Astrocyte (in vitro differentiated cells and primary cell): ENCODE measurements at regions not wholly inside any gene's neighbourhood (a gene's known extent, or its start where the extent isn't known, plus 50 kb on each side); places are given as distances from the start of the nearest gene placed in this dataset.
"Not testable (repeated sequence)": the region's sequence is repeated elsewhere in the genome, so short reads cannot be mapped to it uniquely, and the experiment has no call there.

ENCODE experiments used
- DNase-seq: peaks from one replicate; pipeline ENCODE4 v3.0.0-alpha.2; 2010; ENCODE audit warnings: low read depth
- FAIRE-seq: peaks from 2 replicates; lab custom pipeline; 2011; peaks lifted over from hg19 to GRCh38; lab: Jason Lieb, UNC
- H2AFZ ChIP-seq: 2 replicates; pipeline ENCODE4 v1.6.0; 2012; ENCODE audit warnings: low read depth, low read length, inconsistent platforms
- H3K27ac ChIP-seq: 2 replicates; pipeline ENCODE4 v1.5.1; 2011; ENCODE audit warnings: low read depth, low read length, inconsistent platforms
- H3K27me3 ChIP-seq: 2 replicates; pipeline ENCODE4 v1.6.0; 2011; ENCODE audit warnings: low read length, inconsistent platforms; ENCODE audit not compliant: insufficient read depth
- H3K36me3 ChIP-seq: 2 replicates; pipeline ENCODE4 v1.5.1; 2011; ENCODE audit warnings: low read length, inconsistent platforms; ENCODE audit not compliant: insufficient read depth
- H3K4me1 ChIP-seq: 2 replicates; pipeline ENCODE4 v1.5.1; 2011; ENCODE audit warnings: low read length, inconsistent platforms; ENCODE audit not compliant: insufficient read depth
- H3K4me2 ChIP-seq: 2 replicates; pipeline ENCODE4 v1.6.0; 2012; ENCODE audit warnings: low read length, inconsistent platforms
- H3K4me3 ChIP-seq: 2 replicates; pipeline ENCODE4 v1.5.1; 2011; ENCODE audit warnings: low read depth, mild to moderate bottlenecking, low read length, inconsistent platforms; ENCODE audit not compliant: insufficient read depth
- H3K79me2 ChIP-seq: 2 replicates; pipeline ENCODE4 v1.6.0; 2012; ENCODE audit warnings: mild to moderate bottlenecking, low read length, inconsistent platforms; ENCODE audit not compliant: insufficient read depth
- H3K9ac ChIP-seq: 2 replicates; pipeline ENCODE4 v1.6.0; 2012; ENCODE audit warnings: mild to moderate bottlenecking, low read length, inconsistent platforms
- H3K9me3 ChIP-seq: 2 replicates; pipeline ENCODE4 v1.5.1; 2012; ENCODE audit warnings: low read depth, mild to moderate bottlenecking, low read length, inconsistent platforms; ENCODE audit not compliant: insufficient read depth
- H4K20me1 ChIP-seq: 2 replicates; pipeline ENCODE4 v1.6.0; 2012; ENCODE audit warnings: low read length, inconsistent platforms; ENCODE audit not compliant: insufficient read depth
- H3K27ac Mint-ChIP-seq: one replicate; pipeline ENCODE4 v1.8.0; 2021; ENCODE audit warnings: mild to moderate bottlenecking, mixed read lengths; ENCODE audit not compliant: unreplicated experiment
- H3K27me3 Mint-ChIP-seq: one replicate; pipeline ENCODE4 v1.8.0; 2021; ENCODE audit warnings: low read depth, mixed read lengths; ENCODE audit not compliant: unreplicated experiment
- H3K36me3 Mint-ChIP-seq: one replicate; pipeline ENCODE4 v1.8.0; 2021; ENCODE audit warnings: low read depth, mixed read lengths; ENCODE audit not compliant: unreplicated experiment
- H3K4me1 Mint-ChIP-seq: one replicate; pipeline ENCODE4 v1.8.0; 2021; ENCODE audit warnings: low read depth, mixed read lengths; ENCODE audit not compliant: unreplicated experiment
- H3K4me3 Mint-ChIP-seq: one replicate; pipeline ENCODE4 v1.8.0; 2021; ENCODE audit warnings: mild to moderate bottlenecking, moderate library complexity, mixed read lengths; ENCODE audit not compliant: unreplicated experiment
- H3K9me3 Mint-ChIP-seq: one replicate; pipeline ENCODE4 v1.8.0; 2021; ENCODE audit warnings: mild to moderate bottlenecking, mixed read lengths; ENCODE audit not compliant: unreplicated experiment
- CTCF ChIP-seq: IDR thresholded peaks from 2 replicates; pipeline ENCODE4 v1.5.1; 2011; ENCODE audit warnings: low read depth, mild to moderate bottlenecking, inconsistent platforms, low read length, moderate library complexity; ENCODE audit not compliant: insufficient read depth
- EZH2 ChIP-seq: IDR thresholded peaks from 2 replicates; pipeline ENCODE4 v1.6.1; 2012; ENCODE audit warnings: mild to moderate bottlenecking, low read length, inconsistent platforms; ENCODE audit not compliant: insufficient read depth

- TF ChIP-seq EZH2 = no peak
- no peak for TF ChIP-seq CTCF
- no peaks in the 10 kb centered on the region for H3K27me3 Mint-ChIP-seq
- no peaks in the 10 kb centered on the region for H3K36me3 ChIP-seq
- H3K4me2 ChIP-seq = no peak overlapping the region
- no peaks in the 10 kb centered on the region for H3K4me1 ChIP-seq
- no peak overlapping the region for H3K4me3 ChIP-seq
- H3K4me1 Mint-ChIP-seq = no peaks in the 10 kb centered on the region
- H4K20me1 ChIP-seq = no peaks in the 10 kb centered on the region
- H3K9me3 Mint-ChIP-seq = no peaks in the 10 kb centered on the region
- no peak overlapping the region for H3K4me3 Mint-ChIP-seq
- no peaks in the 10 kb centered on the region for H3K36me3 Mint-ChIP-seq
- H3K27ac Mint-ChIP-seq = no peak overlapping the region
- no peaks in the 10 kb centered on the region for H3K79me2 ChIP-seq
- H3K9ac ChIP-seq = no peak overlapping the region
- H3K27ac ChIP-seq = no peak overlapping the region
- no peaks in the 10 kb centered on the region for H3K27me3 ChIP-seq
- no peak for DNase-seq
- no peak for FAIRE-seq
- no peaks in the 10 kb centered on the region for H3K9me3 ChIP-seq
- H2AFZ ChIP-seq = no peak overlapping the region
Measured at GRCh38 chr16:62814891-62815290, 778.7 kb upstream of the CDH8 start.

GRCh38 chr16:62805221-62805857, 769.1 kb upstream of the CDH8 start:
- no peaks in the 10 kb centered on the region for H3K4me1 Mint-ChIP-seq
- no peak overlapping the region for H3K27ac Mint-ChIP-seq
- Histone ChIP-seq H3K36me3 (no peaks in the 10 kb centered on the region), H3K4me3 (no peak overlapping the region), H3K4me1 (no peaks in the 10 kb centered on the region), H3K27me3 (no peaks in the 10 kb centered on the region), H3K4me2 (no peak overlapping the region), H3K9ac (no peak overlapping the region), H3K27ac (no peak overlapping the region), H4K20me1 (no peaks in the 10 kb centered on the region), H2AFZ (no peak overlapping the region), H3K79me2 (no peaks in the 10 kb centered on the region), H3K9me3 (no peaks in the 10 kb centered on the region)
- no peak for FAIRE-seq
- H3K36me3 Mint-ChIP-seq = no peaks in the 10 kb centered on the region
- H3K27me3 Mint-ChIP-seq = no peaks in the 10 kb centered on the region
- TF ChIP-seq EZH2 (no peak), CTCF (no peak)
- no peak overlapping the region for H3K4me3 Mint-ChIP-seq
- no peaks in the 10 kb centered on the region for H3K9me3 Mint-ChIP-seq
- no peak for DNase-seq

- no peaks in the 10 kb centered on the region for H3K36me3 ChIP-seq
- H3K9me3 Mint-ChIP-seq = no peaks in the 10 kb centered on the region
- H2AFZ ChIP-seq = no peak overlapping the region
- TF ChIP-seq CTCF (no peak), EZH2 (no peak)
- H3K4me1 Mint-ChIP-seq = no peaks in the 10 kb centered on the region
- no peaks in the 10 kb centered on the region for H3K27me3 ChIP-seq
- no peak overlapping the region for H3K27ac ChIP-seq
- no peak overlapping the region for H3K4me3 ChIP-seq
- no peaks in the 10 kb centered on the region for H4K20me1 ChIP-seq
- H3K4me2 ChIP-seq = no peak overlapping the region
- no peak overlapping the region for H3K9ac ChIP-seq
- no peaks in the 10 kb centered on the region for H3K4me1 ChIP-seq
- no peak overlapping the region for H3K27ac Mint-ChIP-seq
- H3K36me3 Mint-ChIP-seq = no peaks in the 10 kb centered on the region
- H3K27me3 Mint-ChIP-seq = no peaks in the 10 kb centered on the region
- no peak overlapping the region for H3K4me3 Mint-ChIP-seq
- FAIRE-seq = no peak
- DNase-seq = no peak
- no peaks in the 10 kb centered on the region for H3K79me2 ChIP-seq
- no peaks in the 10 kb centered on the region for H3K9me3 ChIP-seq
Measured at GRCh38 chr16:62794724-62795123, 758.5 kb upstream of the CDH8 start.

GRCh38 chr16:62780081-62780480, 743.8 kb upstream of the CDH8 start:
- H3K27ac Mint-ChIP-seq, H3K4me1 ChIP-seq, H3K79me2 ChIP-seq, H3K9me3 ChIP-seq, H3K27me3 Mint-ChIP-seq, FAIRE-seq, DNase-seq, H3K4me1 Mint-ChIP-seq, H4K20me1 ChIP-seq, H3K36me3 ChIP-seq, H2AFZ ChIP-seq, H3K9me3 Mint-ChIP-seq, H3K9ac ChIP-seq, H3K36me3 Mint-ChIP-seq, H3K4me3 Mint-ChIP-seq, H3K4me3 ChIP-seq, H3K27ac ChIP-seq, H3K27me3 ChIP-seq, H3K4me2 ChIP-seq: not testable (repeated sequence)
